GM19238 (cell line): ENCODE measurements at regions not wholly inside any gene's neighbourhood (a gene's known extent, or its start where the extent isn't known, plus 50 kb on each side); places are given as distances from the start of the nearest gene placed in this dataset.

Experiments used
- DNase-seq: peaks from one replicate; pipeline ENCODE4 v3.0.0; 2011; ENCODE audit warnings: low spot score; ENCODE audit not compliant: insufficient read length

DNA sequence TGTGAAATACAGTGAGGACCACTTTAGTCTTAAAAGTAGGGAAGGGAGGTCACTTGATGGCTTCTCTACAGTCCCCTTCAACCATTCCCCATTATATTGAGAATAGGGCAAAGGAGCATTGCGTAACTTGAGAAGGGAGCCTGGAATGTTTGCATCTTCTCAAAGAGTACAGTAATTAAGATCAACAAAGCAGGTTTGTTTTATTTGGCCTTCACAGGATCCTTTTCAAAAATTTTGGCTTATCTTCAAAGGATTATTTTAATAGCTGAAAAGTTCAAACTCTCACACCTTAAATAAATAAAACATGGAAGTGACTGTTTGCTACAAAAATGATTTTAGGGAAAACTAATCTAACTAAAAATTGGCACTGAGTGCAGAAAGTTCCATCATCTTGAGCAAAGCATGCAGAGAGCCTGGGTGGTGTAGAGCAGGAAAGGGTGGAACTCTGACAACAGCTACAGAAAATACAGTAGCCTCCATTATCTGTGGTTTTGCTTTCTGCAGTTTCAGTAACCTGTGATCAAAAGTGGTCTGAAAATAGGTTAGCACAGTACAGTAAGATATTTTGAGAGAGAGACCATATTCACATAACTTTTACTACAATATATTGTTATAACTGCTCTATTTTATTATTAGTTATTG lies 214.0 kb downstream of the MDFIC start:
- no peak for DNase-seq

DNA sequence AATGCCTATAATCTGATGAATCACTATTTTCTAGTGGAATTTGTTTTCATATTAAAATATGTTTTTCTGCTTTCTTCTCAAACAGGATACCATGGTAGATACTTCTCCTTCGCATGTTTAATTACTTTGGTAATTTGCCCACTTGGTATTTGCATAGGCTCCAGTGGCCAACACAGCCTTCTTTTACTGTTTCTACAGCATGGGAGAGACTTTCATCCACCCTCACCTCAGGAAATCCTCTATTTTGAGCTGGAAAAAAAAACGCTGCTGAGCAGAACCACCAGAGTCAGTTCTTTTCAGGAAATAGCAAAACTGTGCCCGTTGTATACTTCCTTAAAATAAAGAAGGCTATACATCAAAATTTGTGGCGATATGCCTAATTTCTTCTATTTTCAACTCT lies 213.3 kb downstream of the MDFIC start:
- DNase-seq, result no peak

DNA sequence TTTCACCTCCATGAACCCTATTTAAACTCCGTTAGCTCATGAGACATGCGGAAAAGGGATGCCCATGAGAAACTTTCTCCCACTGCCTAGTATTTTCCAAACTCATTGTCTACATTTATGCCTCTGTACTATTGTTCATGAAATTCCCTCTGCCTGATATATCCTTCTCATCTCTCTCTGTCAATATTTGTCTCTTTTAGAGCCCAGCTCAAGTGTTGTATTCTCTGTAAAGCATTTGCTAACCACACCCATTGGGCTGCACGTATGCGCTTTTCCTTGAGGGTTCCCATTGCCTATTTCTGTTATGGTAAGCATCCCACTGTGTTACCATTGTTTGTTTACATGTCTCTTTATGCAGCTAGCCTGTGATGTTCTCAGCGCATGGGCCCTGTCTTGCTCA lies 211.4 kb downstream of the MDFIC start:
- DNase-seq, result no peak

DNA sequence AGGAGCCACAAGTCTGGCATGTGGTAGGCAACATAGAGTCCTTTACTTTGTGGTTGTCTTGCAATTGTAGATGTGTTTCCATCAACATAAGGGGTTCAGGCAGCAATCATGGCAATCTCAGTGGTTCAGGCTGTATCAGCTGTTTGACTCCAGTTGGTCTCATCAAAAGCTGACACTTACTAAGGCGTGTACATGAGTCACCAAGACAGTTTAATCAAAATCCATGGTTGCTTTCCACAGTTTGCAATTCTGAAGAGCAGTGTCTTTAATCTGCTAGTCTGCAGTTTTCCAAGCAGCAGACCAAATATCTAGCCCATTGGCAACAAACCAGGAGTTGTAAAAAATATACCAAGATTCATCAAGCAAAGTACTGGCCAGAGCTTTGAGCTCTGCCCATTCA lies 210.2 kb downstream of the MDFIC start:
- DNase-seq, result no peak

DNA sequence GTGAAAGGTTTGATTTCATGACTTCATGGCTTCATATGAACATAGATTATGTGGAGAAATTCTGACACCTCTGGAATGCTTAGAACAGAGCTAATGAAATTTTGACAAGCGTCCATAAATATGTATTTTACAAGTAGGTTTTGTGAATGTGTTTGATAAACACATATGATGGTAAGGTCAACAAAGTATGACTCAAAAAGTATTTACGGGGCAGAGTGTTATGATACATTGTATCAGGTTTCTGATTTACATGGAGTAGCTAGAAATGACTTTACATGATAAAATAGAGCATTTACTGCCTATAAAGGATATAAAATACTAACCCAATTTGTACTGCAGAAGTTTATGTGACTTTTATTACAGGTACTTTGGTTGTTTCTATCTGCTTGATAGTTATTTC lies 206.3 kb downstream of the MDFIC start:
- DNase-seq, result no peak

DNA sequence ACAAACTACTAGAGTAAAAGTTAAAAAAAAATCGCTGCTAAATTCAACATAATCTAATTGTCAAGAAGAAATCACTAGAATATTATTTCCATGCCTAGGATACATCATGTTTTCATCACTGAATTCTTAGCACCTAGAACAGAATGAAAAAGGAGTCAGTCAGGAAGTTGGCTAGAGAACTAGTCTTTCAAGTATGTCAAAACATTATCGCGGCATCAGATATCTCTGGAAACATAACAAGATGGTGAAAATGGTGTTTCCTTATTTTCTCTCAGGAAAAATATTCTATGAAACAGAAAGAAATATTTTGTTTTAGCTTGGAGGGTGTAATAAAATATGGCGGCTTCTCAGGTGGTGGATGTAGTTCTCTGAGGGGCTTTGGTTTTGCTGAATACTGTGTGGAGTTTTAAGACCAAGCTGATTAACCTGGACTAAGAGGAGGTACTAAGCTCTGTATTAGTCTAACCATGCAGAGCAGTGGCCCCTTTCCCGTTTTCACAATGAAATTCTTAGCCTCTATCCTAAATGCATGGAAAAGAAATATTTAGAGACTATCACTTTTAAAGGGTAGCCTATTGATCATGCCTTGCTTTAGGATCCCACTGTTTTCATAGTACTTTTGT lies 205.6 kb downstream of the MDFIC start:
- no peak for DNase-seq

DNA sequence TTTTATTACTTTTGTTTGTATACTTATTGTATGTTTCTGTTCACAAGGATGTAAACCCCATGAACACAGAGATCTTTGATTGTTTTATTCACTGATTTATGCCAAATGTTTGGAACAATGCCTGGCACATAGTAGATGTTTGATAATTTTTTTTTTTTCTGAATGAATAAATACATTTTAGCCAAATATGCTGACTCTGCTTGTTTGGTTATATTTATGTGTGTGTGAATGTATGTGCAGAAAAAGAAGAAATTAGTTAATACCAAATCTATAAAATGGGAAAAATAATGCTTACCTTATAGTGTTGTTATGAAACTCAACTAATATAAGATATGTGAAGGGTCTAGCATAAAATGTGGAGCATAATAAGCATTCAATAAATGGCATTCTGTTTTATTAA lies 203.9 kb downstream of the MDFIC start:
- no peak for DNase-seq

DNA sequence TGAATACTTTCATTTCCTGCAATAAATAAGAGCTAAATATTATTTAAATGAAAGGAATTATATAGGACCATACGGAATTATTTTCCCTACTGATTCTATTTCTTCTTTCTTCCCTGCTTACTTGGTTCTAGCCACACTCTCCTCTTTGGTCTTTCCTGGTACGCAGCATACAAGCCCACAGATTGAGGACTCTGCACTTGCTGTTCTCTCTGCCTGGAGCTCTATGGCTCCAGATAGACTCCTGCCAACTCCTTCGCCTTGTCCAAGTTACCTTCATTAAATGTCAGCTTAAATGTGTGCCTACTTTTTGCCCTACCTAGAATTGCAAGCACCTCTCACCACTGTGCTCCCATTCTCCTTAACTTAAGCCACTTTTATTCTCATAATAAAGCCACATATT lies 203.4 kb downstream of the MDFIC start:
- DNase-seq, result no peak

DNA sequence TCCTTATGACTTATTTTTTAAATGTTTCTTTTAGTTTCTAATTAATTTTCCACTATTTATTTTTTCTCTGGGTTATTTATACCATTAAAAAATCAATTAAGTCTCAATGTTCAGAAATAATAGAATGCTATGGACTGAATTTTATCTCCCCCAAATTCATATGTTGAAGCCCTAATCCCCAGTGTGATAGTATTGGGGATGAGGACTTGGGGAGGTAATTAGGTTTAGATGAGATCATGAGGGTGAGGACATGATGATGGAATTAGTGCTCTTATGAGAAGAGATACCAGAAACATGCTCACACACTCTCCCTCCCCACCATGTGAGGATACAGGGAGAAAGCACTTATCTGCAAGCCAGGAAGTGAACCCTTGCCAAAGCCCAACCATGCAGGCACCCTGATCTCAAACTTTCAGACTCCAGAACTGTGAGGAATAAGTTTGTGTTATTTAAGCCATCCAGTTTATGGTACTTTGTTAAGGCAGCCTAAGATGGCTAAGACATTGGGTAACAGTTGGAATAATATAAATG lies 202.6 kb downstream of the MDFIC start:
- DNase-seq, result no peak

DNA sequence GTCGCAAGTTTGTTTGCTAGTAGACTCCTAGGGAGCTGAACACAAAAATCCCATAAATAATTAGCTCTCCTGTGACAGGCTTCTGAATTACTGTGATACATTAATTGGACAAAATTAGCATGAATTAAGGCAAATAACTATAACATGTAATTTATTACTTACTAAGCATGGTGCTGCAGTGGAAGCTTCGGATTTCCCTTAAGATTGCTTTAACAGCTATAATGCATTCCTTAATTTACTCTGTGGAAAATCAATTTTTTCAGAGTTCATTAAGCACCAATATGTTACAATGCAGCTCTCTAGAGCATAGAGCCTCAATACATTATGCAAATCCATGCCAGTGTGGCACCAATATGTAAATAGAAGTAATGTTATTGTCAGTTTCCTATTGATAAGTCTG lies 201.5 kb downstream of the MDFIC start:
- DNase-seq, result no peak

DNA sequence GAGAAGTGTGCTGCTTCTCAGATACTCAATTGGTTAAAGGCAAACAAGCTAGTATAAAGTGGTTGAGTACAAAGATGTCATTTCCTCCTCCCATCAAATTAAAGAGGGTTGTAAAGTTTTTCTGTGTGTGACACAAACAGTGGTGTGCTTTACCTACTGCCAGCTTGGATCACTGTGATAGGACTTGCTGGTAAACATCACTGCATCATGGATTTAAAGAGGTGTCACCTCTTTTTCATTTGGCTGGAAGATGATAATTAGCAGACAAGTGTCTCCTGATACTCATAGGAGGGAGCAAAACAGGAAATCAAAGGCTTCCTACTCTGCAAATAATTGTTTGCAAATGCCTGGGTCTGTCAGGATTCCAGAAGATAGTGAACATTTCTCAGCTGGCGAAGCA lies 200.5 kb downstream of the MDFIC start:
- DNase-seq, result no peak

DNA sequence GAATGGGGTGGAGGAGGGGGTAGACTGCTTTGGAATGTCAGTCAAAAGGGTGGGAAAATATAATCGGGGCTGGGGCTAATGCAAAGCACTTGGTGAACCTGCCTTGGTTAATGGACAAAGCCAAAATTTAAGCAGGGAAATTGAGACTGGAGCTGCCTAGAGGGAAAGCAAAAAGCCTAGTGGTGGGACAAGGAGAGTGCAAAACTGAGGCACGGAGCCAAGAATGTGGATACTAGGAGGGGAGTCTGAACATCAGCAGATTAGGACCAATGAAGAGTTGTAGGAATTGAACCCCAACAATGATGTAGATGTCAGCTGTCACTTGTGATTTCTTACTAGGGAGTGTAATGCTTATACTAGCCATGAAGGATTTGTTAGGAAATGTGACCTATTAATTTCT lies 195.9 kb downstream of the MDFIC start:
- no peak for DNase-seq

DNA sequence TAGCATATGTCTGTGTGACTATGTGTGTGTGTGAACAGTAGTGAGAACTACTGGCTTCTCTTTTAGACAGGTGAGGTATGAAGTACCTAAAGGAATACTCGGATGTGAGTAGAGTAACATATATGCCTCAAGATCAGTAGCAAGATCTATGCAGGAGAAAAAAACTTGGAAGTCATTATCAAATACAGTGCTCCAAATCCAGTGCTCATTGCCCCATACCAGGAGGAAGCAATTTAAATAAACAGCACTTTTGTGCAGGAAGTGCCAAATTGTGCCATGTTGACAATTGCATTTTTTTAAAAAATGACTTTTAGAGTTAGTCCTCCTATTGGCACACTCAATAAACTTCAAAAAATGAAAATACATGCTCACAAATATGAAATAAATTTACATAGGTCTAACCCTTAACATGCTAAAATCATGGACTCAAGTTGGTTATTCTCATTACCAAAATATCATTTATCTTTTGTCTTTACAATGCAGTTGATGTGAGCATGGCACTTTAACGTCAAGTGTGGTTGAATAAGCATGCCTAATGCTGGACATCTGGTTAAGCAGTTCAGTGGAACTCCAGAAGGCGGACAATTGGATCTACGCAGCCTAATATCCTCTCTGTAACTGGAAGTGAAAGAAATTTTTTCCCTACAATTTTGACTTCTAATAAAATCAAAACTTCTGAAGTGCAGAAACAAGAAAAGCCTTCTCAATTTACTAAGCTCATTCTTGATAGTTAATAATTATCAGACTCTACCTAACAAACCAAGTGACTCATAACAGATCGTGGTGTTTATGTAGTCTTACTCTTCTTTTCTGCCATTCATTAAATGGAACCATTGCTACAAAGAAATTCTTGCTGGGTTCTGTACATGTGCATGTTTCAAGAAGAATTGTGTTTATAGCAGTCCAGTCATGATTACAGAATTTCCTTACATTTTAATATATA lies 195.2 kb downstream of the MDFIC start:
- DNase-seq, result no peak

DNA sequence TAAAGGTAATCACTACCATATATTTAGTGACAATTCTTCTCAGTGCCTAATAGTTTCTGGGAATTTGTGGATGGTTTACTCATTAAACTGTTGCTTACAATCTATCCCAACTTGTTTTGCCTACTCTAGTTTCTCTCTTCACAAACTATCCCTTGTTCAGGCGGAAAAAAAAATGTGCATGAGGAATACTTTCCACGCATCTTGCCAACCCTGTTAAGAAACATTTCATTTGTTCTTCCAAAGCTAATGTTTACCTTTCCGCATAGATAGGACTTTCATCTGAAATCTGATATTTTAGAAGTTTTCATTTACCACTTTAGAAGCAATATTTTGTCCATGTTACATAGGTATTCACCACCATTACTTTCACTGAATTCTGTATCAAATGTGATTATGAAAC lies 191.9 kb downstream of the MDFIC start:
- DNase-seq, result no peak

DNA sequence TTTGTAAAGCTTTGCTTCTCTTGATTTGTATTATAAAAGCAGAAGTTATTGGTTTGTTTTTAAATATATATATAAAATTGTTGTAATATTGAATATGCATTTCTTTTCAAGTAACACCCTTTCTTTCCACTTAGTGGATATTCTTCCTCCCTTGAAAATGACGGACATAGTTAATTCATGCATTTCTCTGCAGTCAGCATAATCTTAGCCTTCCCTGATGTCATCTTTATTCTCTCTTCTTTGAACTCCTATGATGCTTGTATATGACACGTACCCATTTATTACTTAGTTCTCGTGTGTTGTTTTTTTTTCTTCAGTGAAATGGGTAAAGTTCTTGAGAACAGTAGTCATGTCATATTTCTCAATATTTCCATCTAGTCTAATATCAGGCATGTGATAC lies 191.2 kb downstream of the MDFIC start:
- no peak for DNase-seq

DNA sequence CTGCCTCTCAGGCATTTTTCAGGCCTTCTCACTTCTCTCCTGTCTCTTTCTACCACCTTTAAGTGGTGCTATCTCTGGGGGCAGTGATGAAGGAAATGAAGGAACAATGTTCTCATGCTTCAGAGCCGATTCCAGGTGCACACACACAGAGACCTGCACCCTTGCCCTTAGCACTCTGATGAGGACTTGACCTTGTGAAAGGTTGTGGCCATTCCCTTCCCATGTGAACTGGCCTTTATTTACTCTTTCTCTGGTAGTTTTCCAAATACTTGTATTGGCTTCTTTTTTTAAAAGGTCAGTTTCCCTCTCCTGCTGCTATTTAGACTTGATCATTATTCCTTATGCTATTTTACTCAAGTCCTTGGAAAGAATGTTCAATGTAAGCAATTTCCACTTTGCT lies 188.6 kb downstream of the MDFIC start:
- DNase-seq, result no peak

DNA sequence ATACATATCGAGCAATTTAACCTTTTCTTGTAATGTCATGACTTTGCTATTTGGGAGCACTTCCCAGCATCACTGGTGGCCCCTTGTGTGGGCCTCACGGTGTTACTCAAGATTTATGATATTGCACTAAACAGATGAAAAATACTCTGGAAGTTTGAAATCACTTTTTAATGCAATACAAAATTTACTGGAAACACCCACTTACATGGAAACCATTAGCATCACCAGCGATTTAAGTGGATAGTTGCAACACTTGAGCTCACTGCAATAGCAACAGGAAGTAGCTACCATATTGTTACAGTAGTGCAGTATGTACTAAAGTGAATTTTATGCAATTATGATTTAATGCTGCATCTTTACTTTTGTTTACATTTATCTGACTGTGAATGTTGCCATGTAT lies 184.4 kb downstream of the MDFIC start:
- no peak for DNase-seq

DNA sequence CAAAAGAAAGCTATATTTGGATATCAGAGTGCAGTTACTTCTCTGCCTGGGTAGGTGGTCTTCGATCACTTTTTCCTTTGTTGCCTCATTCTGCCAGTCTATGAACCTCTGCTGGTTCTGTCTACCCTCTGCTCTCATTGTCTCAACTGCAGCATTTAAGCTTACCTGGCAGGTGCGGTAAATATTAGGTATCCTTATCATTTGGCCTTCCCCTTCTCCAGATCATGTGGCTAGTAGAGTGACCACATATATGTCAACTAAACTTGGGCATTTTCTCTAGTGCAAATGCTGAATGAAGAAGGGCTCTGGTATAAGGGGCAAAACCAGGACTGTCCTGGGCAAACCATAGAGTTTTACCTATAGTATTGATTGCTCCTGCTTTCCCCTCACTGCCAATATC lies 180.8 kb downstream of the MDFIC start:
- no peak for DNase-seq

DNA sequence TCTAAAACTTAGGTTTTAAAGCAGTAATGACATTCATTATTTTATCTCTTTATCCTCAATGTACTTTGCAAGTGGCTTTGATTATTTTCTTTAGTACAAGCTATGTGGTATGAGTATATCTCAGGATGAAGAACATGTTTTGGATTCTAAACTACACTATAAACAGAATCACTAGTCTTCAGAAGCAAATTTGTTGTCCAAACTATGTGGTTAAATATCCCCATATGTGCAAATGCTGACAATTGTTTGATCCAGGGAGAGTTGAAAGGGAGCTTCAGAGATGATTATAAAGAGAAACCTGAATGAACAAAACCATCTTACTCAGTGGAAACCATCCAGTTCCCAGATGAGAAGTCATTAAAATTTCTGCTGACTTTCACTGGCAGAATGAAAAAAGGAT lies 179.3 kb downstream of the MDFIC start:
- DNase-seq, result no peak

DNA sequence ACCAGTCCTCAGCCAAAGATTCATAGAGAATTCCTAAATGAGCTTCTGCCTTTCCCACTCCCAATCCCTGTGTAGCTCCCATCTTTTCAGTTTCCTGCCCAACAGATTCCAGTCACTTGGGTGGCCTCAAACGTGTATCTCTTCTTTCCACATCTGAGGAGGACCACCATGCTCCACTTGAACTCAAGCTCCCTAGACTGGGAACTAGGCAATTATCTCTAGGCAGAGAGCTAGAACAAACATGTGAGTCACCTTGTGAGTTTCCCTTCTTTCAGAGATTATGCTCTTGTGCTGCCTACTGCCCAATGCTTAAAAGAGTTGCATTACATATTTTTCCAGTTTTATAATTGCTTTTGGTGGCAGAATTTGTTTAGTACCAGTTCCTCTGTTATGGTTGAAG lies 178.0 kb downstream of the MDFIC start:
- no peak for DNase-seq

DNA sequence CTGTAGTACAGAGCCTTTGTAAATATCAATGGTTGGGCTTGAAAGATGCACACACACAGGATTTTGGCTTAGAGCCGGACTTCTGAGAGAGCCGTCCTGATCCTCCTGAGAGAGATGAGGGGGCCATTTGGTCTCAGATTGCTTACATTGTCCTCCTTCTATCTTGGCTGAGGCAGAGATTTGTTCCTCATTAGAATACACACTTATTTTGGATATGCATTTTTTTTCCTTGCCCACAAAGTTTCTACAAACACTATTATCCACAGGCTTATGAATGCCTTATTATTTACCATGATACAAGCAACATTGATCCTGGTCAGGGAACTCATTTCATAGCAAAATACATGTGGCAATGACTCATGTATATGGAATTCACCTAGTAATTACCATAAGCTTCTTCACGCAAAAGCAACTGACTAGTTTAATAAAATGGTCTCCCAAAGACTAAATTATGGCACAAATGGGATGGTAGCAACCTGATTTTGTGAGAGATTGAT lies 175.3 kb downstream of the MDFIC start:
- no peak for DNase-seq

DNA sequence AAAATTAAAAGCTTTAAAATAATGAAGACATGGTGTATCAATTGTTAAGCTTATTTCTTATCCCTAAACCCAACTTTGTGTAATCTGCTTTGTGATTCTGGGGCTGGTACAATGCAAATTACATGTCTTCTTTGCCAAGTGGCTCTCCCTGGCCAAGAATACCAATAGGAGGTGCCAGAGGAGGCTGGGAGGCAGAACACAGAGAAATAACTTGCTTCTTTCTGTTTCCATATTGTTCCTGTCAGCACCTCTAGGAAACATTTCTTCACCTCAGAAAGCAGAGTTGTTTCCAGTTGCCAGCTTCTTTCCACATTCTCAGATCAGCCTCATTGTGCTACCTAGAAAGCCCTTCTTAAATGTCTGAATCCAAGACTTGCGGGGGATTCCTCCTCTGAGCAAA lies 174.4 kb downstream of the MDFIC start:
- no peak for DNase-seq
